ENCODE measurements at regions not wholly inside any gene's neighbourhood (a gene's known extent, or its start where the extent isn't known, plus 50 kb on each side); places are given as distances from the start of the nearest gene placed in this dataset.

DNA sequence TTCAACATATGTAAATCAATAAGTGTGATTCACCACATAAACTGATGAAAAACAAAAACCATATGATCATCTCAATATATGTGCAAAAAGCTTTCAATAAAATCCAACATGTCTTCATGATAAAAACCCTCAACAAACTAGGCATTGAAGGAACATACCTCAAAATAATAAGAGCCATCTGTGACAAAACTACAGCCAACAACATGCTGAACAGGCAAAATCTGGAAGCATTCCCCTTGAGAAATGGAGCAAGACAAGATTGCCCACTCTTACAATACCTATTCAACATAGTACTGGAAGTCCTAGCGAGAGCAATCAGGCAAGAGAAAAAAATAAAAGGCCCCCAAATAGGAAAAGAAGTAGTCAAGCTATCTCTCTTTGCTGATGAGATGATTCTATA, 76.5 kb downstream of the OTOR start:
- ChIA-PET CTCF (interaction anchor here (1.0 to 1.2 kb wide), 2 partner anchors 23 to 608 kb away, joined by 3 read pairs; no protein-coding TSS in a partner anchor), SMC1A (ENCODE audit: uncharacterized antibody, unreplicated experiment) (no interaction called here), RAD21 (ENCODE audit: unreplicated experiment) (no interaction called here), POLR2A (no interaction called here)
- BruUV-seq (replicated peaks): no TSS peak
- no peak overlapping the region for H3K4me3 ChIP-seq
- H3K4me2 ChIP-seq (ENCODE audit: control insufficient read depth, insufficient read depth): no peak overlapping the region
- no peak overlapping the region for H2AFZ ChIP-seq (ENCODE audit: control insufficient read depth, low read depth, low read length)
- no peak for TF ChIP-seq TBL1XR1 (IDR thresholded peaks at IDR 0.05; ENCODE audit: low read depth, low read length)
- no peak for TF ChIP-seq NFYB (IDR thresholded peaks at IDR 0.05; ENCODE audit: insufficient read depth, low read depth, low read length)
- no peak for TF ChIP-seq YBX1 (IDR thresholded peaks at IDR 0.05)
- TF ChIP-seq, protein P1, sequence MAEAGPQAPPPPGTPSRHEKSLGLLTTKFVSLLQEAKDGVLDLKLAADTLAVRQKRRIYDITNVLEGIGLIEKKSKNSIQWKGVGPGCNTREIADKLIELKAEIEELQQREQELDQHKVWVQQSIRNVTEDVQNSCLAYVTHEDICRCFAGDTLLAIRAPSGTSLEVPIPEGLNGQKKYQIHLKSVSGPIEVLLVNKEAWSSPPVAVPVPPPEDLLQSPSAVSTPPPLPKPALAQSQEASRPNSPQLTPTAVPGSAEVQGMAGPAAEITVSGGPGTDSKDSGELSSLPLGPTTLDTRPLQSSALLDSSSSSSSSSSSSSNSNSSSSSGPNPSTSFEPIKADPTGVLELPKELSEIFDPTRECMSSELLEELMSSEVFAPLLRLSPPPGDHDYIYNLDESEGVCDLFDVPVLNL (IDR thresholded peaks at IDR 0.05; ENCODE audit: low read depth, low read length): no peak
- no peak for TF ChIP-seq NFYA (IDR thresholded peaks at IDR 0.05; ENCODE audit: borderline replicate concordance, low read depth, low read length)
- no peak for TF ChIP-seq BACH1 (IDR thresholded peaks at IDR 0.05; ENCODE audit: borderline replicate concordance)
- no peak for TF ChIP-seq ESRRA (IDR thresholded peaks at IDR 0.05; ENCODE audit: low read length)
- no peak for TF ChIP-seq ZSCAN29 (IDR thresholded peaks at IDR 0.05)
- intact Hi-C loops (cut with micrococcal nuclease; ENCODE audit: unreplicated experiment) (no loop called here), in situ Hi-C loops (cut with MboI) (no loop called here)
- H3K4me1 ChIP-seq (ENCODE audit: control insufficient read depth, insufficient read depth, low read length): no peaks in the 10 kb centered on the region
- no peaks in the 10 kb centered on the region for H3K79me2 ChIP-seq (ENCODE audit: control insufficient read depth, insufficient read depth, low read length)
- no peak overlapping the region for H3K9ac ChIP-seq (ENCODE audit: control insufficient read depth, insufficient read depth, low read length)
- no peak overlapping the region for H3K27ac ChIP-seq (ENCODE audit: control insufficient read depth, insufficient read depth)
- no peaks in the 10 kb centered on the region; a peak in 1 of 4 replicates for H3K27me3 ChIP-seq (replicated peaks in 1 of 2; ENCODE audit: control insufficient read depth in 2 of 2, insufficient read depth in 2 of 2, low read length in 1 of 2)
- H3K36me3 ChIP-seq (ENCODE audit: control insufficient read depth in 2 of 2, insufficient read depth in 2 of 2, low read length in 1 of 2): no peaks in the 10 kb centered on the region
- no peaks in the 10 kb centered on the region for H4K20me1 ChIP-seq (ENCODE audit: control insufficient read depth, insufficient read depth)
- DNase-seq (ENCODE audit: low read depth, low spot score): no peak
- no peak for ATAC-seq
- H3K9me3 ChIP-seq (replicated peaks; ENCODE audit: control insufficient read depth, insufficient read depth, low read length): no peaks in the 10 kb centered on the region
- FAIRE-seq: no peak
- 25% methylated on average over 1 of the region's 1 CpG for WGBS (ENCODE audit: insufficient coverage, insufficient replicate concordance, low lambda C conversion rate, missing lambda C conversion rate)
